ENCODE measurements at regions not wholly inside any gene's neighbourhood (a gene's known extent, or its start where the extent isn't known, plus 50 kb on each side); places are given as distances from the start of the nearest gene placed in this dataset.

DNA sequence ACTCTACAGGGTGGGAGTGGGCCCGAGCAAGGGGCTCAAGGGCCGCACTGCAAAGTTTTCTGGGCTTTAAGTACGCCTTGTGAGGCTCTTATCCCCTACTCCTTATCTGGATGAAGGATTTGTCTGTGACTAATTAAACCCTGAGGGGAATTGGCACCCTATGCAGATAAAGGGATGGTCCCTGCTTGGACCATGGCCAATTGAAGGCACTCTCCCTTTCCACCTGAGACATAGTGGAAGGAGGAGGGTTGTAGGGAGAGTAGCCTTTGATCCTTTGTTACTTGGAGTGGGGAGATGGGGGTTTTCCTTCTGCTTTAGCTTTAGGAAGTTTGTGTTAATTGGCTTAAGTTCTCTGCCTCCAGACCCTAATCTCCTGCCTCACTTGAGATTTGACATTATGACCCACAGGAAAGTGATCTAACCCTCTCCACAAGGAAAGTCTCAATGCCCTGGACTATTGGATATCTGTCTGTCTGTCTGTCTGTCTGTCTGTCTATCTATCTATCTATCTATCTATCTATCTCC, 1158.8 kb upstream of the SORCS1 start:
- TF ChIP-seq, protein P1, sequence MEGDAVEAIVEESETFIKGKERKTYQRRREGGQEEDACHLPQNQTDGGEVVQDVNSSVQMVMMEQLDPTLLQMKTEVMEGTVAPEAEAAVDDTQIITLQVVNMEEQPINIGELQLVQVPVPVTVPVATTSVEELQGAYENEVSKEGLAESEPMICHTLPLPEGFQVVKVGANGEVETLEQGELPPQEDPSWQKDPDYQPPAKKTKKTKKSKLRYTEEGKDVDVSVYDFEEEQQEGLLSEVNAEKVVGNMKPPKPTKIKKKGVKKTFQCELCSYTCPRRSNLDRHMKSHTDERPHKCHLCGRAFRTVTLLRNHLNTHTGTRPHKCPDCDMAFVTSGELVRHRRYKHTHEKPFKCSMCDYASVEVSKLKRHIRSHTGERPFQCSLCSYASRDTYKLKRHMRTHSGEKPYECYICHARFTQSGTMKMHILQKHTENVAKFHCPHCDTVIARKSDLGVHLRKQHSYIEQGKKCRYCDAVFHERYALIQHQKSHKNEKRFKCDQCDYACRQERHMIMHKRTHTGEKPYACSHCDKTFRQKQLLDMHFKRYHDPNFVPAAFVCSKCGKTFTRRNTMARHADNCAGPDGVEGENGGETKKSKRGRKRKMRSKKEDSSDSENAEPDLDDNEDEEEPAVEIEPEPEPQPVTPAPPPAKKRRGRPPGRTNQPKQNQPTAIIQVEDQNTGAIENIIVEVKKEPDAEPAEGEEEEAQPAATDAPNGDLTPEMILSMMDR (IDR thresholded peaks at IDR 0.05): no peak
- TF ChIP-seq EZH2 (IDR thresholded peaks at IDR 0.05; ENCODE audit: borderline replicate concordance, insufficient read depth, low read depth, low read length, poor library complexity, severe bottlenecking): no peak

Data from B cell (primary cell).